AG04449 (cell line): ENCODE measurements at regions not wholly inside any gene's neighbourhood (a gene's known extent, or its start where the extent isn't known, plus 50 kb on each side); places are given as distances from the start of the nearest gene placed in this dataset.

Experiments
- CTCF ChIA-PET: fragments of 350-600 bp; formaldehyde crosslinking; extraction: SDS; loops from one replicate; lab custom pipeline; 2021; ENCODE audit warnings: antibody characterized with exemption; lab: Yijun Ruan, JAX
- POLR2A ChIA-PET: fragments of 400-600, 350-600 bp; formaldehyde crosslinking; extraction: SDS; loops from one replicate; lab custom pipeline; 2020; ENCODE audit warnings: antibody characterized with exemption, inconsistent platforms; lab: Yijun Ruan, JAX
- DNase-seq: peaks from one replicate; pipeline ENCODE4 v3.0.0-alpha.2; 2010; ENCODE audit warnings: low read depth, low spot score
- H3K4me3 ChIP-seq: 2 replicates; pipeline ENCODE4 v1.5.1; 2011; ENCODE audit warnings: low read depth, mild to moderate bottlenecking, control low read depth, low read length
- CTCF ChIP-seq: IDR thresholded peaks from one replicate; pipeline ENCODE4 v1.5.1; 2011; ENCODE audit warnings: mild to moderate bottlenecking, moderate library complexity, low read length, control low read depth, inconsistent platforms; ENCODE audit not compliant: insufficient read depth; ENCODE audit errors: missing control alignments

GRCh38 chr4:182163180-182163579 is 80.0 kb upstream of the TENM3 start:
- DNase-seq, result no peak
- ChIA-PET POLR2A (no interaction called here), CTCF (no interaction called here)
- TF ChIP-seq CTCF, result no peak
- H3K4me3 ChIP-seq, result no peak overlapping the region

GRCh38 chr4:182169572-182169971 is 73.6 kb upstream of the TENM3 start:
- CTCF ChIA-PET, result no interaction called here
- H3K4me3 ChIP-seq, result no peak overlapping the region
- POLR2A ChIA-PET, result no interaction called here
- no peak for TF ChIP-seq CTCF
- no peak for DNase-seq

- TF ChIP-seq CTCF, result no peak
Measured at GRCh38 chr4:182169987-182170386, 73.2 kb upstream of the TENM3 start.

GRCh38 chr4:182170417-182170935 is 72.7 kb upstream of the TENM3 start:
- no peak for TF ChIP-seq CTCF

More at GRCh38 chr4:182169987-182170386, 73.2 kb upstream of the TENM3 start:
- no peak for DNase-seq
- no peak overlapping the region for H3K4me3 ChIP-seq
- ChIA-PET POLR2A (no interaction called here), CTCF (no interaction called here)

GRCh38 chr4:182174979-182175378 is 68.2 kb upstream of the TENM3 start:
- DNase-seq, result no peak
- H3K4me3 ChIP-seq, result no peak overlapping the region
- no peak for TF ChIP-seq CTCF
- POLR2A ChIA-PET, result no interaction called here
- CTCF ChIA-PET, result interaction anchor here (2.0 kb wide), 1 partner anchor 8 kb away, joined by 4 read pairs; no protein-coding TSS in a partner anchor

More at GRCh38 chr4:182170417-182170935, 72.7 kb upstream of the TENM3 start:
- no peak for DNase-seq
- H3K4me3 ChIP-seq, result no peak overlapping the region
- ChIA-PET POLR2A (no interaction called here), CTCF (no interaction called here)

- ChIA-PET CTCF (no interaction called here), POLR2A (no interaction called here)
- no peak for DNase-seq
- no peak for TF ChIP-seq CTCF
- no peak overlapping the region for H3K4me3 ChIP-seq
Measured at GRCh38 chr4:182175788-182176519, 67.2 kb upstream of the TENM3 start.
